ENCODE measurements at regions not wholly inside any gene's neighbourhood (a gene's known extent, or its start where the extent isn't known, plus 50 kb on each side); places are given as distances from the start of the nearest gene placed in this dataset.

DNA sequence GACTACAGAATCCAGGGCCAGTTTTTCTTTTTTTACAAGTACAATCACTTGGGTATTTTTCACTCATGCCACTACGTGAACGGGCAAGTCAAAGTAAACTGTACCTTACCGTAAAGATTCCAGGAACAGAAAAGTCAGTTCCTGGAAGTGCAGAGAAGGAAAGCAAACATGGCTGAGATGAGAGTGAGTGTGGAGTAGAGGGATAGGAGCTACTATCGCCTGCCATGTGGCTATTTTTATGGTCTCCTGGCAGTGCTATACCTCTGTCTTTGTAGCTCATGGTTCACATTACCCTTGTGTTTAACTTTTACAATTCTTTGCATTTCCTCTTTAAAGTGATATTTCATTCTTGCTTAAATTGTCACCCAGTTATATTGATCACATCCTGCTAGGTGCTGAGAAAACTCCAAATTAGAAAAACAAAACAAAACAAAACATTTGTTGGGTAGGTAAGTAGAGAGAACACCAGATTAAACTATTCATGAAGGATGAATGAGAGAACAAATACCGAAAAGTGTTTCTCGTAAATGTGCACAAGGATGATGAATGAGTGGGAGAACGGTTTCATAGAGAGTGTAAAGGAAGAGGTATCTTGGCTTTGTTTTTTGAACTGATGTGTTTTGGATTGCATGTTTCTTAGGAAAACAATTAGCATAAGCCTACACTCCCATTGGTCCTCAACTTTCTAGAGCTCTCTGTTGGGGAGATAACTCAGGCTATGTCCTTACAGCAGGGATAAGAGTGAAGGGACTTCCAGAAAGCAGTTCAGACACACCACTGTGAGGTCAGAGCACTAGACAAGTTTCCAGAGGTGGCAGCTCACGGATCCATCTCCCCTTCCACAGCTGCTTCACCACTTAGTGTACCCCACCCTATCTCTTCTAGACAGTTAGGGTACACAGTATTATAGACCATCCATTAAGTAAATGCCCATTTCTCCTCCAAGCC lies 163.7 kb downstream of the IPO8 start:
- no peaks in the 10 kb centered on the region for H4K20me1 ChIP-seq (ENCODE audit: insufficient read depth, low read length)
- no peaks in the 10 kb centered on the region for H3K4me1 Mint-ChIP-seq (ENCODE audit: low read depth, unreplicated experiment)
- H3K4me3 Mint-ChIP-seq (ENCODE audit: unreplicated experiment) = no peak overlapping the region
- H3K27ac Mint-ChIP-seq (ENCODE audit: unreplicated experiment) = no peak overlapping the region
- no peaks in the 10 kb centered on the region for H3K36me3 Mint-ChIP-seq (ENCODE audit: low read depth, unreplicated experiment)
- H2AFZ ChIP-seq (ENCODE audit: low read depth, low read length) = no peak overlapping the region
- H3K4me3 ChIP-seq (ENCODE audit: insufficient read depth, low read depth, low read length) = no peak overlapping the region
- DNase-seq (ENCODE audit: low read depth) (no peak), FAIRE-seq (no peak)
- no peaks in the 10 kb centered on the region for H3K27me3 ChIP-seq (ENCODE audit: insufficient read depth, low read length)
- H3K27ac ChIP-seq (ENCODE audit: low read depth, low read length) = no peak overlapping the region
- no peaks in the 10 kb centered on the region for H3K9me3 Mint-ChIP-seq (ENCODE audit: unreplicated experiment)
- H3K36me3 ChIP-seq (ENCODE audit: insufficient read depth, low read length) = no peaks in the 10 kb centered on the region
- TF ChIP-seq EZH2 (IDR thresholded peaks at IDR 0.05; ENCODE audit: insufficient read depth, low read length) = no peak
- TF ChIP-seq, protein P1, sequence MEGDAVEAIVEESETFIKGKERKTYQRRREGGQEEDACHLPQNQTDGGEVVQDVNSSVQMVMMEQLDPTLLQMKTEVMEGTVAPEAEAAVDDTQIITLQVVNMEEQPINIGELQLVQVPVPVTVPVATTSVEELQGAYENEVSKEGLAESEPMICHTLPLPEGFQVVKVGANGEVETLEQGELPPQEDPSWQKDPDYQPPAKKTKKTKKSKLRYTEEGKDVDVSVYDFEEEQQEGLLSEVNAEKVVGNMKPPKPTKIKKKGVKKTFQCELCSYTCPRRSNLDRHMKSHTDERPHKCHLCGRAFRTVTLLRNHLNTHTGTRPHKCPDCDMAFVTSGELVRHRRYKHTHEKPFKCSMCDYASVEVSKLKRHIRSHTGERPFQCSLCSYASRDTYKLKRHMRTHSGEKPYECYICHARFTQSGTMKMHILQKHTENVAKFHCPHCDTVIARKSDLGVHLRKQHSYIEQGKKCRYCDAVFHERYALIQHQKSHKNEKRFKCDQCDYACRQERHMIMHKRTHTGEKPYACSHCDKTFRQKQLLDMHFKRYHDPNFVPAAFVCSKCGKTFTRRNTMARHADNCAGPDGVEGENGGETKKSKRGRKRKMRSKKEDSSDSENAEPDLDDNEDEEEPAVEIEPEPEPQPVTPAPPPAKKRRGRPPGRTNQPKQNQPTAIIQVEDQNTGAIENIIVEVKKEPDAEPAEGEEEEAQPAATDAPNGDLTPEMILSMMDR (IDR thresholded peaks at IDR 0.05; ENCODE audit: insufficient read depth, low read depth, low read length) = no peak
- peaks cover 2% of the 10 kb centered on the region for H3K27me3 Mint-ChIP-seq (ENCODE audit: low read depth, unreplicated experiment)
- H3K9me3 ChIP-seq (ENCODE audit: insufficient read depth, low read depth, low read length) = no peaks in the 10 kb centered on the region
- no peak overlapping the region for H3K4me2 ChIP-seq (ENCODE audit: low read length)
- H3K9ac ChIP-seq (ENCODE audit: low read length) = no peak overlapping the region
- no peaks in the 10 kb centered on the region for H3K4me1 ChIP-seq (ENCODE audit: insufficient read depth, low read length)
- no peaks in the 10 kb centered on the region for H3K79me2 ChIP-seq (ENCODE audit: insufficient read depth, low read length)

DNA sequence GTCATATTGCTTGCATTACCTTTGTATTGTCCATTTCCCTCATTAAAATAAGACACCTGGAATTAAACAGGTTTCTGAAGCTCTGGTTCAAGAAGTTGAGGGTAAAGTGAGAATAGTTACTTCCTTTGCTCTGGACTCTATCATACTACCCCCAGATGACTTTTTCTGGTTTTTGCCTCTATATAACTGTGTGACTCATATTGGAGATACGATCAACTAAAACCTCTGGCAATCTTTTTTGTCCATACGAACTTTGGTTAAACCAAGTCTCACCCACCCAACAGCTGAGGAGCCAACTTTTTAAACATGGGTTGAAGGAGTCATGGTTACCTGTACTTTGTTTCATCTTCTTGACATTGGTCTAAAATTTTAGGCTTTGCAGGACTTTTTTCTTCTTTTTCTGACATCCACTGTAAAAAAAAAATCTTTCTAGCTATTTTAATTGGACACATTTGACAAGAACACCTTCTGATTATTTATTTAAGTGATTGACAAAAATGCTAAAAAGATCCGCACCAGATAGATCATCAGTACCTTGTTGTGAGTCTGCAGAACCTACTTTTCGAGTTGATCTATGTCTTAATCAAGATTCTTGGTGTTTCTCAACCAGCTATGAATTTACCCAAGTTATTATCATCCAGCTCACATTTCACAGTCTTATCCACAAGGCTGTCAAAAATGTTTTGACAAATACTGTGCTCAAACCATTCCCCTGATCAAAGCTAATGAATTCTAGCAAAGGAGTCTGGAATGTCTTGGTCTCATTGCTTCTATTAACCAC lies 166.0 kb downstream of the IPO8 start:
- Histone ChIP-seq H4K20me1 (ENCODE audit: insufficient read depth, low read length) (no peaks in the 10 kb centered on the region), H3K4me1 (ENCODE audit: insufficient read depth, low read length) (no peaks in the 10 kb centered on the region), H3K9me3 (ENCODE audit: insufficient read depth, low read depth, low read length) (no peaks in the 10 kb centered on the region), H3K27me3 (ENCODE audit: insufficient read depth, low read length) (no peaks in the 10 kb centered on the region), H3K4me2 (ENCODE audit: low read length) (no peak overlapping the region), H3K79me2 (ENCODE audit: insufficient read depth, low read length) (no peaks in the 10 kb centered on the region), H2AFZ (ENCODE audit: low read depth, low read length) (no peak overlapping the region), H3K36me3 (ENCODE audit: insufficient read depth, low read length) (no peaks in the 10 kb centered on the region), H3K4me3 (ENCODE audit: insufficient read depth, low read depth, low read length) (no peak overlapping the region), H3K9ac (ENCODE audit: low read length) (no peak overlapping the region), H3K27ac (ENCODE audit: low read depth, low read length) (no peak overlapping the region)
- no peak for FAIRE-seq
- no peak for DNase-seq (ENCODE audit: low read depth)
- Mint-ChIP-seq H3K27me3 (ENCODE audit: low read depth, unreplicated experiment) (peaks cover 2% of the 10 kb centered on the region), H3K27ac (ENCODE audit: unreplicated experiment) (no peak overlapping the region), H3K9me3 (ENCODE audit: unreplicated experiment) (no peaks in the 10 kb centered on the region), H3K4me3 (ENCODE audit: unreplicated experiment) (no peak overlapping the region), H3K4me1 (ENCODE audit: low read depth, unreplicated experiment) (no peaks in the 10 kb centered on the region), H3K36me3 (ENCODE audit: low read depth, unreplicated experiment) (no peaks in the 10 kb centered on the region)
- TF ChIP-seq, protein P1 (IDR thresholded peaks at IDR 0.05; ENCODE audit: insufficient read depth, low read depth, low read length) = no peak
- no peak for TF ChIP-seq EZH2 (IDR thresholded peaks at IDR 0.05; ENCODE audit: insufficient read depth, low read length)
